ENCODE measurements at regions not wholly inside any gene's neighbourhood (a gene's known extent, or its start where the extent isn't known, plus 50 kb on each side); places are given as distances from the start of the nearest gene placed in this dataset.

GRCh38 chr9:784916-785315 lies 56.6 kb upstream of the DMRT1 start:
- Histone ChIP-seq H3K36me3 (ENCODE audit: control insufficient read depth, insufficient read depth, low read length) (no peaks in the 10 kb centered on the region), H3K4me2 (ENCODE audit: extremely low read depth, insufficient read depth, low read length) (no peak overlapping the region), H3K4me1 (ENCODE audit: control insufficient read depth, extremely low read depth, insufficient read depth, low read length) (no peaks in the 10 kb centered on the region), H3K27ac (ENCODE audit: insufficient read depth, low read length) (no peak overlapping the region), H3K79me2 (ENCODE audit: control insufficient read depth, insufficient read depth, low read length) (no peaks in the 10 kb centered on the region), H3K9ac (ENCODE audit: insufficient read depth, low read length) (no peak overlapping the region), H3K9me3 (ENCODE audit: control insufficient read depth, insufficient read depth, low read depth, low read length) (no peaks in the 10 kb centered on the region), H2AFZ (ENCODE audit: low read length) (no peak overlapping the region), H3K4me3 (replicated peaks in 1 of 4; ENCODE audit: control extremely low read depth in 1 of 4, insufficient read depth in 1 of 4, low read depth in 3 of 4, low read length in 4 of 4) (no peak overlapping the region), H4K20me1 (ENCODE audit: control insufficient read depth, extremely low read depth, insufficient read depth, low read length) (no peaks in the 10 kb centered on the region), H3K27me3 (ENCODE audit: control insufficient read depth, insufficient read depth, low read length) (no peaks in the 10 kb centered on the region)
- no peak for TF ChIP-seq EZH2 (IDR thresholded peaks at IDR 0.05; ENCODE audit: low read length, missing control alignments)
- TF ChIP-seq CTCF (conservative IDR thresholded peaks at IDR 0.05 in 1 of 2, IDR thresholded peaks at IDR 0.05 in 1 of 2; ENCODE audit: low read depth in 1 of 2, low read length in 2 of 2), result no peak
- no peak for DNase-seq (ENCODE audit: low read depth in 2 of 2)

- no peak for DNase-seq (ENCODE audit: low read depth in 2 of 2)
- Histone ChIP-seq H3K4me2 (ENCODE audit: extremely low read depth, insufficient read depth, low read length) (no peak overlapping the region), H3K4me1 (ENCODE audit: control insufficient read depth, extremely low read depth, insufficient read depth, low read length) (no peaks in the 10 kb centered on the region), H3K36me3 (ENCODE audit: control insufficient read depth, insufficient read depth, low read length) (no peaks in the 10 kb centered on the region), H3K9ac (ENCODE audit: insufficient read depth, low read length) (no peak overlapping the region), H3K27ac (ENCODE audit: insufficient read depth, low read length) (no peak overlapping the region), H3K9me3 (ENCODE audit: control insufficient read depth, insufficient read depth, low read depth, low read length) (no peaks in the 10 kb centered on the region), H4K20me1 (ENCODE audit: control insufficient read depth, extremely low read depth, insufficient read depth, low read length) (no peaks in the 10 kb centered on the region), H3K4me3 (replicated peaks in 1 of 4; ENCODE audit: control extremely low read depth in 1 of 4, insufficient read depth in 1 of 4, low read depth in 3 of 4, low read length in 4 of 4) (no peak overlapping the region), H3K27me3 (ENCODE audit: control insufficient read depth, insufficient read depth, low read length) (no peaks in the 10 kb centered on the region), H2AFZ (ENCODE audit: low read length) (no peak overlapping the region), H3K79me2 (ENCODE audit: control insufficient read depth, insufficient read depth, low read length) (no peaks in the 10 kb centered on the region)
- TF ChIP-seq CTCF (conservative IDR thresholded peaks at IDR 0.05 in 1 of 2, IDR thresholded peaks at IDR 0.05 in 1 of 2; ENCODE audit: low read depth in 1 of 2, low read length in 2 of 2) (no peak), EZH2 (IDR thresholded peaks at IDR 0.05; ENCODE audit: low read length, missing control alignments) (no peak)
Measured at GRCh38 chr9:785997-786396, 55.5 kb upstream of the DMRT1 start.

GRCh38 chr9:786405-786804 lies 55.1 kb upstream of the DMRT1 start:
- no peaks in the 10 kb centered on the region for H3K4me1 ChIP-seq (ENCODE audit: control insufficient read depth, extremely low read depth, insufficient read depth, low read length)
- no peak overlapping the region for H3K4me3 ChIP-seq (replicated peaks in 1 of 4; ENCODE audit: control extremely low read depth in 1 of 4, insufficient read depth in 1 of 4, low read depth in 3 of 4, low read length in 4 of 4)
- TF ChIP-seq EZH2 (IDR thresholded peaks at IDR 0.05; ENCODE audit: low read length, missing control alignments) (no peak), CTCF (conservative IDR thresholded peaks at IDR 0.05 in 1 of 2, IDR thresholded peaks at IDR 0.05 in 1 of 2; ENCODE audit: low read depth in 1 of 2, low read length in 2 of 2) (no peak)
- no peak overlapping the region for H3K9ac ChIP-seq (ENCODE audit: insufficient read depth, low read length)
- no peak for DNase-seq (ENCODE audit: low read depth in 2 of 2)
- no peak overlapping the region for H3K27ac ChIP-seq (ENCODE audit: insufficient read depth, low read length)
- no peaks in the 10 kb centered on the region for H3K36me3 ChIP-seq (ENCODE audit: control insufficient read depth, insufficient read depth, low read length)
- no peaks in the 10 kb centered on the region for H4K20me1 ChIP-seq (ENCODE audit: control insufficient read depth, extremely low read depth, insufficient read depth, low read length)
- no peak overlapping the region for H2AFZ ChIP-seq (ENCODE audit: low read length)
- no peaks in the 10 kb centered on the region for H3K27me3 ChIP-seq (ENCODE audit: control insufficient read depth, insufficient read depth, low read length)
- H3K9me3 ChIP-seq (ENCODE audit: control insufficient read depth, insufficient read depth, low read depth, low read length), result no peaks in the 10 kb centered on the region
- H3K4me2 ChIP-seq (ENCODE audit: extremely low read depth, insufficient read depth, low read length), result no peak overlapping the region
- no peaks in the 10 kb centered on the region for H3K79me2 ChIP-seq (ENCODE audit: control insufficient read depth, insufficient read depth, low read length)

Measured in fibroblast of lung (primary cell).